ENCODE measurements at regions not wholly inside any gene's neighbourhood (a gene's known extent, or its start where the extent isn't known, plus 50 kb on each side); places are given as distances from the start of the nearest gene placed in this dataset.

GRCh38 chr1:112093372-112093694 is 103.9 kb upstream of the KCND3 start:
- DNase-seq (no peak), ATAC-seq (ENCODE audit: poor library complexity) (no peak)
- Histone ChIP-seq H3K9me3 (ENCODE audit: control insufficient read depth in 1 of 2, insufficient read depth in 1 of 2, low read length in 2 of 2) (no peaks in the 10 kb centered on the region), H3K4me3 (ENCODE audit: low read length) (no peak overlapping the region), H3K27ac (ENCODE audit: low read depth in 1 of 2, low read length in 2 of 2) (no peak overlapping the region), H3K36me3 (ENCODE audit: insufficient read depth, low read length) (no peaks in the 10 kb centered on the region), H3K4me1 (ENCODE audit: insufficient read depth, low read length) (no peaks in the 10 kb centered on the region), H3K27me3 (ENCODE audit: control insufficient read depth in 1 of 2, insufficient read depth in 2 of 2, low read length in 2 of 2) (peaks cover 10 to 25% of the 10 kb centered on the region in 2 experiments)
- intact Hi-C loops (cut with DNase I, micrococcal nuclease): no loop called here
- ChIA-PET POLR2A (interaction anchor here (0.6 kb wide), 1 partner anchor 38 kb away, joined by 3 read pairs; no protein-coding TSS in a partner anchor), CTCF (no interaction called here)
- TF ChIP-seq CTCF (IDR thresholded peaks at IDR 0.05): no peak
- Mint-ChIP-seq H3K27me3 (peaks cover 61% of the 10 kb centered on the region), H3K36me3 (ENCODE audit: low read depth) (no peaks in the 10 kb centered on the region), H3K4me3 (no peak overlapping the region), H3K9me3 (no peaks in the 10 kb centered on the region), H3K4me1 (ENCODE audit: low read depth) (no peaks in the 10 kb centered on the region), H3K27ac (no peak overlapping the region)

- H3K27me3 Mint-ChIP-seq: peaks cover 55% of the 10 kb centered on the region
- no peak overlapping the region for H3K27ac ChIP-seq (ENCODE audit: low read depth in 1 of 2, low read length in 2 of 2)
- ChIA-PET POLR2A (no interaction called here), CTCF (no interaction called here)
- H3K27ac Mint-ChIP-seq: no peak overlapping the region
- intact Hi-C loops (cut with DNase I, micrococcal nuclease): no loop called here
- H3K27me3 ChIP-seq (ENCODE audit: control insufficient read depth in 1 of 2, insufficient read depth in 2 of 2, low read length in 2 of 2): peaks cover 3 to 4% of the 10 kb centered on the region in 2 experiments
- H3K4me3 Mint-ChIP-seq: no peak overlapping the region
- H3K9me3 Mint-ChIP-seq: peaks cover 5% of the 10 kb centered on the region
- H3K36me3 Mint-ChIP-seq (ENCODE audit: low read depth): no peaks in the 10 kb centered on the region
- no peaks in the 10 kb centered on the region for H3K9me3 ChIP-seq (ENCODE audit: control insufficient read depth in 1 of 2, insufficient read depth in 1 of 2, low read length in 2 of 2)
- H3K4me3 ChIP-seq (ENCODE audit: low read length): no peak overlapping the region
- no peaks in the 10 kb centered on the region for H3K4me1 ChIP-seq (ENCODE audit: insufficient read depth, low read length)
- no peaks in the 10 kb centered on the region for H3K36me3 ChIP-seq (ENCODE audit: insufficient read depth, low read length)
- no peak for TF ChIP-seq CTCF (IDR thresholded peaks at IDR 0.05)
- H3K4me1 Mint-ChIP-seq (ENCODE audit: low read depth): no peaks in the 10 kb centered on the region
- ATAC-seq (ENCODE audit: poor library complexity): no peak
- DNase-seq: no peak
Measured at GRCh38 chr1:112099979-112100378, 110.5 kb upstream of the KCND3 start.

- POLR2A ChIA-PET: no interaction called here
- H3K9me3 Mint-ChIP-seq: peaks cover 5% of the 10 kb centered on the region
- intact Hi-C loops (cut with DNase I, micrococcal nuclease): no loop called here
- no peak overlapping the region for H3K27ac Mint-ChIP-seq
- no peak for DNase-seq
- H3K27me3 ChIP-seq (ENCODE audit: control insufficient read depth in 1 of 2, insufficient read depth in 2 of 2, low read length in 2 of 2): peaks cover 0 to 5% of the 10 kb centered on the region in 2 experiments
- H3K4me1 ChIP-seq (ENCODE audit: insufficient read depth, low read length): no peaks in the 10 kb centered on the region
- CTCF ChIA-PET: no interaction called here
- H3K4me1 Mint-ChIP-seq (ENCODE audit: low read depth): no peaks in the 10 kb centered on the region
- peaks cover 39% of the 10 kb centered on the region for H3K27me3 Mint-ChIP-seq
- no peaks in the 10 kb centered on the region for H3K36me3 Mint-ChIP-seq (ENCODE audit: low read depth)
- no peaks in the 10 kb centered on the region for H3K9me3 ChIP-seq (ENCODE audit: control insufficient read depth in 1 of 2, insufficient read depth in 1 of 2, low read length in 2 of 2)
- no peak overlapping the region for H3K27ac ChIP-seq (ENCODE audit: low read depth in 1 of 2, low read length in 2 of 2)
- ATAC-seq (ENCODE audit: poor library complexity): no peak
- H3K4me3 ChIP-seq (ENCODE audit: low read length): no peak overlapping the region
- no peak for TF ChIP-seq CTCF (IDR thresholded peaks at IDR 0.05)
- no peak overlapping the region for H3K4me3 Mint-ChIP-seq
- no peaks in the 10 kb centered on the region for H3K36me3 ChIP-seq (ENCODE audit: insufficient read depth, low read length)
Measured at GRCh38 chr1:112105557-112105956, 116.1 kb upstream of the KCND3 start.
